Activated CD8-positive, alpha-beta memory T cell treated with anti-CD3 and anti-CD28 coated beads for 36 hours (primary cell): ENCODE measurements at regions not wholly inside any gene's neighbourhood (a gene's known extent, or its start where the extent isn't known, plus 50 kb on each side); places are given as distances from the start of the nearest gene placed in this dataset.

ENCODE experiments used
- CTCF ChIA-PET: fragments of 350-600 bp; sonication (Branson Sonifier 250); formaldehyde crosslinking; loops from one replicate; lab custom pipeline; 2021; ENCODE audit warnings: antibody characterized with exemption; lab: Charles Lee
- POLR2A ChIA-PET: fragments of 350-600 bp; sonication (Branson Sonifier 250); formaldehyde crosslinking; loops from one replicate; lab custom pipeline; 2021; ENCODE audit warnings: antibody characterized with exemption; lab: Charles Lee

- ChIA-PET CTCF (no interaction called here), POLR2A (no interaction called here)
Observed at GRCh38 chr11:45485070-45485707, 180.2 kb downstream of the CHST1 start.

GRCh38 chr11:45484326-45484883, 181.0 kb downstream of the CHST1 start:
- CTCF ChIA-PET, result no interaction called here

GRCh38 chr11:45483416-45483815, 182.0 kb downstream of the CHST1 start:
- ChIA-PET POLR2A (no interaction called here), CTCF (no interaction called here)

More at GRCh38 chr11:45484326-45484883, 181.0 kb downstream of the CHST1 start:
- POLR2A ChIA-PET, result no interaction called here

- POLR2A ChIA-PET, result no interaction called here
- CTCF ChIA-PET, result no interaction called here
Observed at GRCh38 chr11:45482331-45482730, 183.1 kb downstream of the CHST1 start.

DNA sequence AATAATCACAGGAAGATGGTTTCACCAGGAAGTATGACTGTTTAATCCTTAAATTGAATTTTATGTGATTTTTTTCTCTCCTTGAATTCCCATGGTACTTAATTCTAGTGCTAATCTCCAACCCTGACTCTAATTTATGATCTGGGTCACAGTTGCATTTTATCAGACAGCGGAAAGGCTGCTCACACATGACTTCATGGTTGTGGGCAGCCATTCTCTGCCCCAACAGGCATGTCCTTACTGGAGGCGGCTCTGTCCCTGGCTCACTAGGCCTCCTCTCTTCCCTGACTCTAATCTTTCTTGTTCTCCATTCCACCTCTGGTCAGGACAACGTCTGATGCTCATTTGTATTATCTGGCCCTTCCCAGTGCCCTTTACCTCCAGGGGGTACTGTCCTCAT, 184.4 kb downstream of the CHST1 start:
- ChIA-PET POLR2A (no interaction called here), CTCF (no interaction called here)

- ChIA-PET POLR2A (no interaction called here), CTCF (no interaction called here)
Observed at GRCh38 chr11:45477588-45477987, 187.8 kb downstream of the CHST1 start.

GRCh38 chr11:45476126-45476525, 189.3 kb downstream of the CHST1 start:
- POLR2A ChIA-PET, result no interaction called here
- CTCF ChIA-PET, result no interaction called here

- POLR2A ChIA-PET, result no interaction called here
- CTCF ChIA-PET, result no interaction called here
Observed at GRCh38 chr11:45475173-45475572, 189.0 kb upstream of the SYT13 start.

- ChIA-PET POLR2A (no interaction called here), CTCF (no interaction called here)
Observed at GRCh38 chr11:45473341-45473895, 187.3 kb upstream of the SYT13 start.

GRCh38 chr11:45472716-45473317, 186.7 kb upstream of the SYT13 start:
- CTCF ChIA-PET, result no interaction called here
- POLR2A ChIA-PET, result no interaction called here

DNA sequence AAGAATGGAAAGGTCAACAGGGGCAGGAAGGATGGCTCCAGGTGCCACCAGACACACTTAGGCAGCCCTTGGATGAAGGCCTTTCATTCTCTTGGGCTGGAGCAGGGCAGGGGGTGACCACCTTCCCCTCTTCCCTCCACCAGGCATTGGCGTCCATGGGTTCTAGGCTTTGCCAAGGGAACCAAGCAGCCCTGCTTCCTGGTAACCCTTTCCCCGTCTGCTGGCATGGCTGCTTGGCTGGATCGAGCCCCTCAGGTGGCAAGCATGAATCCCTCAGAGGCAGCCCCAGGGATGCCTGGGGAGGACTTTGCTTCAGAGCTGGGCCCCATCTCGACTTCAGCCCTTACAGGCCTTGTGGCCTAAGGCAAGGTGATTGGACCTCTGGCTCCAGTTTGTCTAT, 185.1 kb upstream of the SYT13 start:
- ChIA-PET POLR2A (no interaction called here), CTCF (no interaction called here)

- ChIA-PET CTCF (no interaction called here), POLR2A (no interaction called here)
Observed at GRCh38 chr11:45470794-45471167, 184.6 kb upstream of the SYT13 start.

DNA sequence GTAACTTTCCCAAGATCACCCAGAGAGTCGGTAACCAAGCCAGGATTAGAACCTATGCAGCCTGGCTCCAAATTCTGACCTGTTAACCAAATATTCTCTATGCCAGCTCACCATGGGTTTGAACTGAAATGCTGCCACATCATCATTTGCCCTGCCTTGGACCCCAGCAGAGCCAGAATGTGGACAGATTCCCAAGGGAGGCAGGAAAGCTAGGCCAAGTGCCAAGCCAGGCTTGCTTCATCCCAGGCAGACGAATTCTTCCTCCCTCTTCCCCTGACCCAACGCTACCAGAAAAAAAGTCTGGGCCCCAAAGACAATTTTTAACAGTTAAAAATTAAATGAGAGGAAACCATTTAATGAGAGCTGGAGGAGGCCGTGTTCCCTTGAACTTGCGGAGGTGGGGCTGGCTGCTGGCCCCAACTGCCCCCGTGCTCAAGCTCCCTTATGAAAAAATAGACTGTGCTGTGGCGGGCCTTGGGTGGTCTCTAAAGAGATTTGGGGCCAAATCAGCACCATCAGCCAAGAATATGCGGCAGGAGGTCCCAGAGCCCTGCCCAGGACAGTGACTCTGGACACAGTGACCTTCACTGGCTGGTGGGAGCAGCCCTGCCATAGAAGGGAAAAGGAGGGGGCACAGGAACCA, 184.1 kb upstream of the SYT13 start:
- ChIA-PET CTCF (no interaction called here), POLR2A (no interaction called here)

DNA sequence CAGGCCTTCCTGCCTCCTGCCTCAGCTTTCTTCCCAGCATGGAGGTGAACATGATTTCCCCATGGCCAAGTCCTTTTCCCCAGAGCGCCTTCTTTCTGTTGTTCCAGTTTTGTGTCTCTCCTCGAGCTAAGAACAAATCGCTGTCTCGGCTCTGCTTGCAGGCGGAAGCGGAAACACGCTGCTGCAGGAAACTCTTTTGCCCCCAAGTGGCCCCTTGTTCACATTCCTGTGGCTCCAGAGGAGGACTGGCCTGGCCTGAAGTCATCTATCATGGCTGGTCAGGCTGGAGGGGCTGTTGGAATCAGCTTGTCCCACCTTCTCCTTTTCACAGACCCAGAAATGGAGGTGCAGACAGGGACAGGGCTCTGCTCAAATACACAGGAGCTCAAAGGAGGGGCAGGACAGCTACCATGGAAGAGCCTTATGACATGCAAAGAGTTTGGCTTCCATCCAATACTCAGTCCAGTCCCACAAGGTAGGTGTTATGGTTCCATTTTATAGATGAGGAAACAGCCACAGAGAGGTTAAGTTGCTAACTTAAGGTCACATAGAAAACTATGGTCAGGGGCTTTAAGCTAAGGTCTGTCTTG, 182.2 kb upstream of the SYT13 start:
- ChIA-PET CTCF (no interaction called here), POLR2A (no interaction called here)

DNA sequence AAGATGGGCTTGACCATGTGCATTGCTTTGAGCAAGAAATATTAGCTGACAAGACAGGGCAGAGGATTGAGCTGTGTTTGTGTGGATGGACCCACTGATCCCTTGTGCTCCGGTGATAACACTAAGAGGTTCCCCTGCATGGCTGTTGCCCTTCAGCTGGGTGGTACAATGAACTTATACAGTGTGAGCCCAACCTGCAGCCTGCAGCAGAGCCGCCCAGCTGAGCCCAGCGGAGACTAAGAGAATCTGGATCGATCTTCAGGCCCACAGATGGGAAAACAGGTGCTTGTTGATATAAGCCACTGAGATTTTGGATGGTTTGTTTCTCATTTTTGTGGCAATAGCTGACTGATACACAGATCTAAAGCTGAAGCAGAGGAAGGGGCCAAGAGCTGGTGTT, 177.4 kb upstream of the SYT13 start:
- ChIA-PET CTCF (no interaction called here), POLR2A (no interaction called here)

- ChIA-PET POLR2A (no interaction called here), CTCF (no interaction called here)
Observed at GRCh38 chr11:45461514-45461913, 175.4 kb upstream of the SYT13 start.

GRCh38 chr11:45459491-45459890, 173.3 kb upstream of the SYT13 start:
- ChIA-PET POLR2A (no interaction called here), CTCF (no interaction called here)

- POLR2A ChIA-PET, result no interaction called here
- CTCF ChIA-PET, result no interaction called here
Observed at GRCh38 chr11:45458269-45458668, 172.1 kb upstream of the SYT13 start.

GRCh38 chr11:45457649-45458048, 171.5 kb upstream of the SYT13 start:
- CTCF ChIA-PET, result no interaction called here
- POLR2A ChIA-PET, result no interaction called here

DNA sequence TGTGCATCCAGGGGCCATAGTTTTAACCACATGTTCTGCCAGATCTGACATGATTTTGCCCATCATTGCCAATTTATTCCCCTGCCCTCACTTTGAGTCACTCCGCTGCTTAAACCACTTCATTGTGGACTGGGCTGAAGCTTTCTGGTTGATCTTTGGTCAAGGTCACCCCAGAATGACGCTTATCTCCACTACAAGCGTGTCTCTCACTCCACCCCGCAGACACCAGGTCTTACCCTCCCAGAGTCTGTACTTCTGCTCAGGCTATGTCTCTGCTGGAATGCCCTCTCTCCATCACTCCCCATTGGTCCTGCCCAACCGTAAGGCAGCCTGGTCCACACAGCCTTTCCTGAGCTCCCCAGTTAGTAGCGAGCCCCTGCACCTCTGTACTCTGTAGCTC, 170.5 kb upstream of the SYT13 start:
- ChIA-PET POLR2A (no interaction called here), CTCF (no interaction called here)
